ENCODE measurements at regions not wholly inside any gene's neighbourhood (a gene's known extent, or its start where the extent isn't known, plus 50 kb on each side); places are given as distances from the start of the nearest gene placed in this dataset.
"Not testable (repeated sequence)": the region's sequence is repeated elsewhere in the genome, so short reads cannot be mapped to it uniquely, and the experiment has no call there.

DNA sequence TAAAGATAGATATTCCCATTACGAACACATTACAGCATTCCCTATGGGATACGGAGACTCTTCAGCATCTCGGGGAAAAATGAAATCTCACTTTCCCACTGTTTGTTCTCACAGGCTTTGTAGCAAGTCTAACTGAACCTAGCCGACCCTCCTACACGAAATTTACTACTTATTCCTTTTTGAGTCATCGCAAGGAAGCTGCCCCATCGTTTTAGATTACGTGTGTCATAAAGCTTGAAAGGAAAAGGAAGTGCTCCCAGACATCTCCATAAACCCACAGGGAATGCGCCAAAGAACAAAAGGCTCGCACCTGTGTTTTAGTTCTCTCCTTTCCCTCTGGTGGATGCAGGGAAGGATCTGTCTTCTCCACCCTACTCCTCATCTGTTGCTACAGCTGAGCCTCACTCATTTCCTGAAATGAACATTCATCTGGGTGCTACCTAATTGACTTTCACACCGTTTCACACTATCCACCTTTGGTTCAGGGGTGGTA, 76.2 kb upstream of the STK39 start:
- DNase-seq (ENCODE audit: low spot score) = no peak
- H3K9me3 Mint-ChIP-seq = peaks cover 16% of the 10 kb centered on the region

DNA sequence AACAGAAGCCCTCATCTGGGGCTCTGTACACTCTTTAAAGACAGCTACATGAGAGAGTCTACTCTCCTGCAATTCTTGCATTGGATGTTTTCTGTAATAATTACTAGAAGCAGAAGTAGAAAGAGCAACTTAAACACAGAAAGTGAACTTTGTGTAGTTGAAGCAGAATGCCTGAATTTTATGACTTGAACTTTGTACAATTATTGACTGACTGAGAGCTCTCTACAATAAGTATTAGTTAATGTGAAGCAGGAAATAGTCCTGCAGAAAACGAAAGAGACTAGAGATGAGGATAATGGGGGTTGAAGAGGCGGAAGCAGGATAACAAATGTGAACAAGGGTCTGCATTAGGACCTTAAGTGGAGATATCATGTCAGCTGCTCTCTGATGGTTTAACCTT, 79.2 kb upstream of the STK39 start:
- H3K4me1 Mint-ChIP-seq (ENCODE audit: low read depth) = peaks cover 2% of the 10 kb centered on the region
- H3K27me3 Mint-ChIP-seq (ENCODE audit: low read depth) = peaks cover 6% of the 10 kb centered on the region
- no peak for DNase-seq (ENCODE audit: low spot score)
- peaks cover 15% of the 10 kb centered on the region for H3K36me3 Mint-ChIP-seq (ENCODE audit: low read depth)
- no peak overlapping the region for H3K27ac Mint-ChIP-seq
- H3K4me3 Mint-ChIP-seq (ENCODE audit: low read depth) = no peak overlapping the region
- intact Hi-C loops (cut with micrococcal nuclease) = no loop called here
- H3K9me3 Mint-ChIP-seq = peaks cover 36% of the 10 kb centered on the region

More for the DNA sequence above, 76.2 kb upstream of the STK39 start:
- intact Hi-C loops (cut with micrococcal nuclease) = no loop called here
- Mint-ChIP-seq H3K36me3 (ENCODE audit: low read depth) (no peaks in the 10 kb centered on the region), H3K4me3 (ENCODE audit: low read depth) (no peak overlapping the region), H3K4me1 (ENCODE audit: low read depth) (no peaks in the 10 kb centered on the region), H3K27ac (no peak overlapping the region), H3K27me3 (ENCODE audit: low read depth) (peaks cover 10% of the 10 kb centered on the region)

- H3K36me3 Mint-ChIP-seq (ENCODE audit: low read depth) = peaks cover 15% of the 10 kb centered on the region
- H3K27ac Mint-ChIP-seq = no peak overlapping the region
- DNase-seq (ENCODE audit: low spot score) = no peak
- intact Hi-C loops (cut with micrococcal nuclease) = no loop called here
- no peak overlapping the region for H3K4me3 Mint-ChIP-seq (ENCODE audit: low read depth)
- peaks cover 41% of the 10 kb centered on the region for H3K9me3 Mint-ChIP-seq
- peaks cover 2% of the 10 kb centered on the region for H3K27me3 Mint-ChIP-seq (ENCODE audit: low read depth)
- H3K4me1 Mint-ChIP-seq (ENCODE audit: low read depth) = peaks cover 2% of the 10 kb centered on the region
These were observed 79.9 kb upstream of the STK39 start for GRCh38 chr2:168327328-168327727.

DNA sequence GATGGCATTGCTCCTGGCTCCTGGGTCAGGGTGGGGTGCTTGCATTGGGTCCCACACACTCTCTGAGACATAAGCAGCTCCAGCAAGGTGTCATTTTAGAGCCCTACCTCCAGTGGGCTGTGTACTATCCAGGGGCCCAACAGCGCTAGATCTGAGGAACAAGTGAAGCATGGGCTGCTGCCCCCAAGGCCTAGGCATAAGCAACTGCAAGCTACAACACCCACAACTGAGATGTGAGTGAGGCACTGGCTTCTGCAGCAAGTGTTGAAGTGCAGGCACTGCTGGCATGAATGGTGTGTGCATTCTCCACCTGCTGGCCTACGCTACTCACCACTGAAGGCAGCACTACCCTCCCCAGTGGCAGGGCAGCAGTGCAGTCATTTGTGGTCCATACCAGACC, 81.0 kb upstream of the STK39 start:
- peaks cover 2% of the 10 kb centered on the region for H3K4me1 Mint-ChIP-seq (ENCODE audit: low read depth)
- H3K27ac Mint-ChIP-seq = no peak overlapping the region
- no peak for DNase-seq (ENCODE audit: low spot score)
- intact Hi-C loops (cut with micrococcal nuclease) = no loop called here
- peaks cover 41% of the 10 kb centered on the region for H3K9me3 Mint-ChIP-seq
- no peaks in the 10 kb centered on the region for H3K27me3 Mint-ChIP-seq (ENCODE audit: low read depth)
- peaks cover 15% of the 10 kb centered on the region for H3K36me3 Mint-ChIP-seq (ENCODE audit: low read depth)
- H3K4me3 Mint-ChIP-seq (ENCODE audit: low read depth) = no peak overlapping the region

GRCh38 chr2:168330624-168331423, 83.4 kb upstream of the STK39 start:
- H3K36me3 Mint-ChIP-seq (ENCODE audit: low read depth) = peaks cover 15% of the 10 kb centered on the region
- H3K4me1 Mint-ChIP-seq (ENCODE audit: low read depth) = peaks cover 2% of the 10 kb centered on the region
- DNase-seq (ENCODE audit: low spot score) = no peak
- intact Hi-C loops (cut with micrococcal nuclease) = no loop called here
- H3K4me3 Mint-ChIP-seq (ENCODE audit: low read depth) = no peak overlapping the region
- H3K9me3 Mint-ChIP-seq = peaks cover 41% of the 10 kb centered on the region
- H3K27me3 Mint-ChIP-seq (ENCODE audit: low read depth) = peaks cover 2% of the 10 kb centered on the region
- H3K27ac Mint-ChIP-seq = no peak overlapping the region

DNA sequence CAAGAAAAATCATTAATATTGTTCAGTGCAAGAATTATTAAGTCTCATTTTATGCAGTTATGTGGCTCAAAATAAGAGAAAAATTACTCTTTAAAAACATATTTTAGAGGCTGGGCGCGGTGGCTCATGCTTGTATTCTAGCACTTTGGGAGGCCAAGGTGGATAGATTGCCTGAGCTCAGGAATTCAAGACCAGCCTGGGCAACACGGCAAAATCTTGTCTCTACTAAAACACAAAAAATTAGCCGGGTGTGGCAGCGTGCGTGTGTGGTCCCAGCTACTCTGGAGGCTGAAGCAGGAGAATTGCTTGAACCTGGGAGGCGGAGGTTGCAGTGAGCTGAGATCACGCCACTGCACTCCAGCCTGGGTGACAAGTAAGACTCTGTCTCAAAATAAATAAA, 87.9 kb upstream of the STK39 start:
- Mint-ChIP-seq H3K27me3 (ENCODE audit: low read depth) (peaks cover 15% of the 10 kb centered on the region), H3K9me3 (peaks cover 18% of the 10 kb centered on the region)
- H3K4me3 Mint-ChIP-seq (ENCODE audit: low read depth); DNase-seq (ENCODE audit: low spot score); H3K27ac Mint-ChIP-seq; H3K4me1 Mint-ChIP-seq (ENCODE audit: low read depth); intact Hi-C loops (cut with micrococcal nuclease); H3K36me3 Mint-ChIP-seq (ENCODE audit: low read depth): not testable (repeated sequence)

GRCh38 chr2:168336786-168337388, 89.5 kb upstream of the STK39 start:
- Mint-ChIP-seq H3K27me3 (ENCODE audit: low read depth) (peaks cover 15% of the 10 kb centered on the region), H3K9me3 (peaks cover 1% of the 10 kb centered on the region), H3K36me3 (ENCODE audit: low read depth) (no peaks in the 10 kb centered on the region), H3K4me3 (ENCODE audit: low read depth) (no peak overlapping the region), H3K27ac (no peak overlapping the region), H3K4me1 (ENCODE audit: low read depth) (peaks cover 6% of the 10 kb centered on the region)
- intact Hi-C loops (cut with micrococcal nuclease) = loop anchor here (1.0 kb wide), 1 partner anchor 201 kb away; no protein-coding TSS in a partner anchor
- DNase-seq (ENCODE audit: low spot score) = peak; percentile 16

DNA sequence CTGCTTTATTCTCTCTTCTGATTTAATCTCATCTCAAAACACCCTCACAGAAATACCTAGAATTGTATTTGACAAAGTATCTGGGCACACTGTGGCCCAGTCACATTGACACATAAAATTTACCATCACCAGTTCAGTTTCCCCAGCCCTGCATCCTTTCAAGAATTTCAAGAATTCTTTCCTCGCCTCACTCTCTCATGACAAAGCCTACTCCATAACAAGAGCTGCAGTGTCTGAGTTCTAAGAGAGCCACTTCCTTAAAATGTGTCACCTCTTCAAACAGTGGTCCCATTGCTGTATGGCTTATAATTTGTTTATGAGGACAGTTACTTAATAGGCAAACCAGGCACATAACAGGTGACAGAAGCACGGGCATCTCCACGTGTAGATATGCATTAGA, 90.9 kb upstream of the STK39 start:
- Mint-ChIP-seq H3K4me1 (ENCODE audit: low read depth) (peaks cover 6% of the 10 kb centered on the region), H3K9me3 (no peaks in the 10 kb centered on the region), H3K36me3 (ENCODE audit: low read depth) (no peaks in the 10 kb centered on the region), H3K27ac (no peak overlapping the region), H3K4me3 (ENCODE audit: low read depth) (no peak overlapping the region), H3K27me3 (ENCODE audit: low read depth) (peaks cover 17% of the 10 kb centered on the region)
- intact Hi-C loops (cut with micrococcal nuclease) = no loop called here
- DNase-seq (ENCODE audit: low spot score) = no peak

- H3K4me3 Mint-ChIP-seq (ENCODE audit: low read depth) = no peak overlapping the region
- H3K27me3 Mint-ChIP-seq (ENCODE audit: low read depth) = peaks cover 17% of the 10 kb centered on the region
- DNase-seq (ENCODE audit: low spot score) = no peak
- H3K36me3 Mint-ChIP-seq (ENCODE audit: low read depth) = no peaks in the 10 kb centered on the region
- intact Hi-C loops (cut with micrococcal nuclease) = no loop called here
- H3K4me1 Mint-ChIP-seq (ENCODE audit: low read depth) = peaks cover 6% of the 10 kb centered on the region
- no peak overlapping the region for H3K27ac Mint-ChIP-seq
- no peaks in the 10 kb centered on the region for H3K9me3 Mint-ChIP-seq
These were observed 91.5 kb upstream of the STK39 start for GRCh38 chr2:168338803-168339437.

DNA sequence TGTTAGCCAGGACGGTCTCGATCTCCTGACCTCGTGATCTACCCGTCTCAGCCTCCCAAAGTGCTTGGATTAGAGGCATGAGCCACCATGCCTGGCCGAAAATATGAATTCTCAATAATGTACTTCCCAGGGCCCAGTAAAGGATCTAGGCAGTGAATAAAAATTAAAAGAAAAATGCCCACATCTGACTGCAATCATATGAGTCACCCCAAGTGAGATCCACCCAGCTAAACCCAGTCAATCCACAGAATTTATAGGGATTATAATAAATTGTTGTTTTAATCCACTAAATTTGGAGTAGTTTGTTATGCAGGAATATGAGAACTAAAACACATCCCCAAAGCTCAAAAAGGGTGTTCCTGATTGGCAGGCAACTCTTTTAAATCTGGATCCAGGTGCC, 93.5 kb upstream of the STK39 start:
- Mint-ChIP-seq H3K9me3 (no peaks in the 10 kb centered on the region), H3K27ac (no peak overlapping the region), H3K27me3 (ENCODE audit: low read depth) (peaks cover 22% of the 10 kb centered on the region), H3K4me3 (ENCODE audit: low read depth) (no peak overlapping the region), H3K36me3 (ENCODE audit: low read depth) (no peaks in the 10 kb centered on the region), H3K4me1 (ENCODE audit: low read depth) (peaks cover 6% of the 10 kb centered on the region)
- intact Hi-C loops (cut with micrococcal nuclease) = no loop called here
- DNase-seq (ENCODE audit: low spot score) = no peak

- H3K36me3 Mint-ChIP-seq (ENCODE audit: low read depth) = no peaks in the 10 kb centered on the region
- peaks cover 21% of the 10 kb centered on the region for H3K27me3 Mint-ChIP-seq (ENCODE audit: low read depth)
- H3K4me3 Mint-ChIP-seq (ENCODE audit: low read depth) = no peak overlapping the region
- H3K27ac Mint-ChIP-seq = no peak overlapping the region
- H3K9me3 Mint-ChIP-seq = no peaks in the 10 kb centered on the region
- H3K4me1 Mint-ChIP-seq (ENCODE audit: low read depth) = peaks cover 4% of the 10 kb centered on the region
- intact Hi-C loops (cut with micrococcal nuclease) = no loop called here
- DNase-seq (ENCODE audit: low spot score) = no peak
These were observed 96.2 kb upstream of the STK39 start for GRCh38 chr2:168343586-168343985.

DNA sequence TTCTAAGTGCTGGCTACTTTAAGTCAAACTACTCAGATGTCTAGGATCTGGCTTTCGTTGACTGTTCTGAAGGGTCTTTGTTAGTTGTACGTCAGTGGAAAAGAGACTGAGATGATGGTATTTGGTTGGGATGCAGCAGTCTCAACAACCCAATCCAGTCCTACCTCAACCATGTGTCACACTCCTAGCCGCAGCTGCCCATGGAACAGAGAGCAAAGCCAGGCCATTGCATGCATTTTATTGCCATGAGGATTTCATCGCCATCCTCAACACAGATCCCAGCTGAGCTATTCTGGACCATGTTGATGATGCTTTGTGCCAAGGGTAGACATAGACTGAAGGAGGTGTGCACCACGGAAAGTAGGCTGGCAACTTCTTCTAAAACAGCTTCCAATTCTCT, 97.3 kb upstream of the STK39 start:
- no peak for DNase-seq (ENCODE audit: low spot score)
- H3K27ac Mint-ChIP-seq = no peak overlapping the region
- no peaks in the 10 kb centered on the region for H3K36me3 Mint-ChIP-seq (ENCODE audit: low read depth)
- H3K9me3 Mint-ChIP-seq = no peaks in the 10 kb centered on the region
- no peak overlapping the region for H3K4me3 Mint-ChIP-seq (ENCODE audit: low read depth)
- peaks cover 13% of the 10 kb centered on the region for H3K27me3 Mint-ChIP-seq (ENCODE audit: low read depth)
- intact Hi-C loops (cut with micrococcal nuclease) = loop anchor here (5.0 kb wide), 1 partner anchor 148 kb away; no protein-coding TSS in a partner anchor
- H3K4me1 Mint-ChIP-seq (ENCODE audit: low read depth) = peaks cover 4% of the 10 kb centered on the region

DNA sequence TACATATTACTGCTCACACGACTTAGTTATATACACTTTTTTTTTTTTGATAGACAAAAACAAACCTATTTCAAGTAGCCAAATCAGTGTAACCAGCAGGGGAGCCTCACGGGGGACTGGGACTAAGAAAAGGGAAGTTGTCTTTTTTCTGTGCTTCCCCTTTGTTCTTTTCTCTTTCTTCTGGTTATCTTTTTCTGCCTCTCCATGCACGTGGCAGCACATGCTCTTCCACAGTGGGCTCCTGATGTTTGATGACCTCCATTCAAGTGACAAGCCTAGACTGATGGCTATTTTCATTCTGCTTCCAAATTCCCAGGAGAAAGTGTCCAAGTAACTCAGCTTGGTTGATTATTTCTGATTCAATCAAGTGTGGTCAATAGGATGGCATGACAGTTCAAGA, 98.2 kb upstream of the STK39 start:
- peaks cover 17% of the 10 kb centered on the region for H3K27me3 Mint-ChIP-seq (ENCODE audit: low read depth)
- H3K4me3 Mint-ChIP-seq (ENCODE audit: low read depth) = no peak overlapping the region
- peaks cover 4% of the 10 kb centered on the region for H3K4me1 Mint-ChIP-seq (ENCODE audit: low read depth)
- H3K36me3 Mint-ChIP-seq (ENCODE audit: low read depth) = no peaks in the 10 kb centered on the region
- intact Hi-C loops (cut with micrococcal nuclease) = loop anchor here (5.0 kb wide), 1 partner anchor 147 kb away; no protein-coding TSS in a partner anchor
- DNase-seq (ENCODE audit: low spot score) = no peak
- no peaks in the 10 kb centered on the region for H3K9me3 Mint-ChIP-seq
- H3K27ac Mint-ChIP-seq = no peak overlapping the region

Data from activated T-helper 2 cell treated with anti-CD3 and anti-CD28 coated beads, Interferon-gamma antibody, Interleukin-2, Interleukin-4, amounts not matched to agents 10 μg/mL and 5 μg/mL and 100 μg/mL, durations not matched to agents 14 hours and 24 hours and 36 hours (primary cell).